ENCODE measurements at regions not wholly inside any gene's neighbourhood (a gene's known extent, or its start where the extent isn't known, plus 50 kb on each side); places are given as distances from the start of the nearest gene placed in this dataset.

- Mint-ChIP-seq H3K27ac (no peak overlapping the region), H3K9me3 (no peaks in the 10 kb centered on the region), H3K27me3 (no peaks in the 10 kb centered on the region), H3K36me3 (ENCODE audit: low read depth) (no peaks in the 10 kb centered on the region), H3K4me3 (no peak overlapping the region), H3K4me1 (no peaks in the 10 kb centered on the region)
- DNase-seq (no peak), ATAC-seq (ENCODE audit: low read depth) (no peak)
- POLR2A ChIA-PET = no interaction called here
- intact Hi-C loops (cut with micrococcal nuclease) = no loop called here
- CTCF ChIA-PET = no interaction called here
- TF ChIP-seq, protein P1, sequence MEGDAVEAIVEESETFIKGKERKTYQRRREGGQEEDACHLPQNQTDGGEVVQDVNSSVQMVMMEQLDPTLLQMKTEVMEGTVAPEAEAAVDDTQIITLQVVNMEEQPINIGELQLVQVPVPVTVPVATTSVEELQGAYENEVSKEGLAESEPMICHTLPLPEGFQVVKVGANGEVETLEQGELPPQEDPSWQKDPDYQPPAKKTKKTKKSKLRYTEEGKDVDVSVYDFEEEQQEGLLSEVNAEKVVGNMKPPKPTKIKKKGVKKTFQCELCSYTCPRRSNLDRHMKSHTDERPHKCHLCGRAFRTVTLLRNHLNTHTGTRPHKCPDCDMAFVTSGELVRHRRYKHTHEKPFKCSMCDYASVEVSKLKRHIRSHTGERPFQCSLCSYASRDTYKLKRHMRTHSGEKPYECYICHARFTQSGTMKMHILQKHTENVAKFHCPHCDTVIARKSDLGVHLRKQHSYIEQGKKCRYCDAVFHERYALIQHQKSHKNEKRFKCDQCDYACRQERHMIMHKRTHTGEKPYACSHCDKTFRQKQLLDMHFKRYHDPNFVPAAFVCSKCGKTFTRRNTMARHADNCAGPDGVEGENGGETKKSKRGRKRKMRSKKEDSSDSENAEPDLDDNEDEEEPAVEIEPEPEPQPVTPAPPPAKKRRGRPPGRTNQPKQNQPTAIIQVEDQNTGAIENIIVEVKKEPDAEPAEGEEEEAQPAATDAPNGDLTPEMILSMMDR (IDR thresholded peaks at IDR 0.05) = no peak
These were observed 248.4 kb downstream of the GLI2 start for GRCh38 chr2:120984046-120984445.

- Mint-ChIP-seq H3K4me3 (no peak overlapping the region), H3K27ac (no peak overlapping the region), H3K27me3 (no peaks in the 10 kb centered on the region), H3K36me3 (ENCODE audit: low read depth) (no peaks in the 10 kb centered on the region), H3K9me3 (no peaks in the 10 kb centered on the region), H3K4me1 (no peaks in the 10 kb centered on the region)
- DNase-seq (no peak), ATAC-seq (ENCODE audit: low read depth) (no peak)
- ChIA-PET POLR2A (no interaction called here), CTCF (no interaction called here)
- TF ChIP-seq, protein P1 (IDR thresholded peaks at IDR 0.05) = no peak
- intact Hi-C loops (cut with micrococcal nuclease) = no loop called here
These were observed 248.9 kb downstream of the GLI2 start for GRCh38 chr2:120984452-120985173.

DNA sequence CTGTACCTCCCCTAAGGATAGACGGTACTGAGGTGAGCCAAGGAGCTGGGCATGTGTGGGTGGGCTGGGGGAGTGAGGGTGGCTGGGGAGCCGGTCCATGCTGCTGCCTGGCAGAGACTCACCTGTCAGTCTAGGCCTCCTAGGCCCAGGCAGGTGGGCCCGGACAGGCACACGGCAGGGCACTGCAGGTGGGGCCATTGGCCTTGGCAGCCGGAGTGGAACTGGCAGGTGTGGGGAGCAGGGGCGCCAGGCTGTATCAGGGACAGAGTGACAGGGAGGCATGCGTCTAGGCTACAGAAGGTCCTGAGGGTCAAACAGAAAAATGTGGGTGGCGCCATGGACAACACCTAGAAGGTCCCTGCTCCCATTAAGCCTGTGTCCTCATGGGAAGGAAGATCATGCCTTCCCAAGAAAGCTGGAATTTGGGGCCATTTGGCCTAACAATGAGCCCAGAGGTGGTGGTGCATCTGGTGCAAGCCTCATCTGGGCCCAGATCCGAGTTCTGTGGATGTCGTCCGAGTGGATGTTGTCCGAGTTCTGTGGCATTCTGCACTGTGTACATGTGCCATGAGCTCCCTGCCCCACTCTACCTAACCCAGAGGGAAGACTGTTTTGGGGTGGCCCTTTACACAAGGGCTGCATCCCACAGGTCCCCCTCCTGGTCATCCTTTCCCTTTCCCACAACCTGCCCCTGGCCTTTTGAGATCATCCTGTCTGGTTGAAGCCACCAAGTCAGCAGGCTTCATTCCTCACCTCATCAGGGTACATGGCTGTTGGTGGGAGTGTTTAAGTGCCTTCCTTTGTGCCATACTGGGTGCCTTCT is 249.7 kb downstream of the GLI2 start:
- no peak overlapping the region for H3K27ac Mint-ChIP-seq
- no peak for DNase-seq
- H3K4me1 Mint-ChIP-seq = no peaks in the 10 kb centered on the region
- ATAC-seq (ENCODE audit: low read depth) = no peak
- H3K9me3 Mint-ChIP-seq = no peaks in the 10 kb centered on the region
- no peaks in the 10 kb centered on the region for H3K36me3 Mint-ChIP-seq (ENCODE audit: low read depth)
- ChIA-PET POLR2A (no interaction called here), CTCF (no interaction called here)
- H3K4me3 Mint-ChIP-seq = no peak overlapping the region
- TF ChIP-seq, protein P1 (IDR thresholded peaks at IDR 0.05) = no peak
- intact Hi-C loops (cut with micrococcal nuclease) = no loop called here
- no peaks in the 10 kb centered on the region for H3K27me3 Mint-ChIP-seq

GRCh38 chr2:120985997-120986651 is 250.5 kb downstream of the GLI2 start:
- no peaks in the 10 kb centered on the region for H3K9me3 Mint-ChIP-seq
- ATAC-seq (ENCODE audit: low read depth) = no peak
- no peak overlapping the region for H3K4me3 Mint-ChIP-seq
- POLR2A ChIA-PET = no interaction called here
- DNase-seq = no peak
- intact Hi-C loops (cut with micrococcal nuclease) = no loop called here
- no peaks in the 10 kb centered on the region for H3K36me3 Mint-ChIP-seq (ENCODE audit: low read depth)
- CTCF ChIA-PET = no interaction called here
- TF ChIP-seq, protein P1 (IDR thresholded peaks at IDR 0.05) = no peak
- no peak overlapping the region for H3K27ac Mint-ChIP-seq
- H3K4me1 Mint-ChIP-seq = no peaks in the 10 kb centered on the region
- H3K27me3 Mint-ChIP-seq = no peaks in the 10 kb centered on the region
